ENCODE measurements at regions not wholly inside any gene's neighbourhood (a gene's known extent, or its start where the extent isn't known, plus 50 kb on each side); places are given as distances from the start of the nearest gene placed in this dataset.
A peak's percentile ranks its signal among the peaks of the same experiment; 100 is the strongest.
"Not testable (repeated sequence)": the region's sequence is repeated elsewhere in the genome, so short reads cannot be mapped to it uniquely, and the experiment has no call there.

- DNase-seq (ENCODE audit: low read depth): no peak
- H3K4me3 ChIP-seq (ENCODE audit: low read depth, low read length): no peak overlapping the region
Measured at GRCh38 chr14:30387871-30388270, 171.1 kb upstream of the G2E3 start.

- DNase-seq (ENCODE audit: low read depth): no peak
- no peak overlapping the region for H3K4me3 ChIP-seq (ENCODE audit: low read depth, low read length)
Measured at GRCh38 chr14:30389134-30389876, 169.7 kb upstream of the G2E3 start.

- DNase-seq (ENCODE audit: low read depth): no peak
- no peak overlapping the region for H3K4me3 ChIP-seq (ENCODE audit: low read depth, low read length)
Measured at GRCh38 chr14:30389877-30390385, 169.0 kb upstream of the G2E3 start.

GRCh38 chr14:30395065-30395464, 163.9 kb upstream of the G2E3 start:
- no peak for DNase-seq (ENCODE audit: low read depth)
- H3K4me3 ChIP-seq (ENCODE audit: low read depth, low read length): no peak overlapping the region

- H3K4me3 ChIP-seq (ENCODE audit: low read depth, low read length): no peak overlapping the region
- no peak for DNase-seq (ENCODE audit: low read depth)
Measured at GRCh38 chr14:30402846-30403245, 156.1 kb upstream of the G2E3 start.

GRCh38 chr14:30403791-30404190, 155.2 kb upstream of the G2E3 start:
- no peak overlapping the region for H3K4me3 ChIP-seq (ENCODE audit: low read depth, low read length)
- DNase-seq (ENCODE audit: low read depth): no peak

- not testable (repeated sequence) for H3K4me3 ChIP-seq (ENCODE audit: low read depth, low read length); DNase-seq (ENCODE audit: low read depth)
Measured at GRCh38 chr14:30409508-30410015, 149.4 kb upstream of the G2E3 start.

- no peak overlapping the region for H3K4me3 ChIP-seq (ENCODE audit: low read depth, low read length)
- DNase-seq (ENCODE audit: low read depth): no peak
Measured at GRCh38 chr14:30410986-30411385, 148.0 kb upstream of the G2E3 start.

GRCh38 chr14:30413184-30413583, 145.8 kb upstream of the G2E3 start:
- not testable (repeated sequence) for DNase-seq (ENCODE audit: low read depth); H3K4me3 ChIP-seq (ENCODE audit: low read depth, low read length)

- no peak overlapping the region for H3K4me3 ChIP-seq (ENCODE audit: low read depth, low read length)
- no peak for DNase-seq (ENCODE audit: low read depth)
Measured at GRCh38 chr14:30417121-30417520, 141.8 kb upstream of the G2E3 start.

GRCh38 chr14:30417999-30418398, 141.0 kb upstream of the G2E3 start:
- no peak overlapping the region for H3K4me3 ChIP-seq (ENCODE audit: low read depth, low read length)
- DNase-seq (ENCODE audit: low read depth): no peak

- H3K4me3 ChIP-seq (ENCODE audit: low read depth, low read length): no peak overlapping the region
- DNase-seq (ENCODE audit: low read depth): no peak
Measured at GRCh38 chr14:30419037-30419436, 139.9 kb upstream of the G2E3 start.

- DNase-seq (ENCODE audit: low read depth): no peak
- H3K4me3 ChIP-seq (ENCODE audit: low read depth, low read length): no peak overlapping the region
Measured at GRCh38 chr14:30420515-30420914, 138.4 kb upstream of the G2E3 start.

- no peak overlapping the region for H3K4me3 ChIP-seq (ENCODE audit: low read depth, low read length)
- no peak for DNase-seq (ENCODE audit: low read depth)
Measured at GRCh38 chr14:30426463-30426862, 132.5 kb upstream of the G2E3 start.

- DNase-seq (ENCODE audit: low read depth): no peak
- H3K4me3 ChIP-seq (ENCODE audit: low read depth, low read length): no peak overlapping the region
Measured at GRCh38 chr14:30427401-30427800, 131.6 kb upstream of the G2E3 start.

GRCh38 chr14:30427846-30428245, 131.1 kb upstream of the G2E3 start:
- DNase-seq (ENCODE audit: low read depth): no peak
- H3K4me3 ChIP-seq (ENCODE audit: low read depth, low read length): no peak overlapping the region

- no peak overlapping the region for H3K4me3 ChIP-seq (ENCODE audit: low read depth, low read length)
- no peak for DNase-seq (ENCODE audit: low read depth)
Measured at GRCh38 chr14:30431552-30431951, 127.4 kb upstream of the G2E3 start.

GRCh38 chr14:30440961-30441360, 118.0 kb upstream of the G2E3 start:
- H3K4me3 ChIP-seq (ENCODE audit: low read depth, low read length): no peak overlapping the region
- peak; percentile 5 for DNase-seq (ENCODE audit: low read depth)

GRCh38 chr14:30443368-30444007, 115.5 kb upstream of the G2E3 start:
- peak; percentile 7 for DNase-seq (ENCODE audit: low read depth)
- H3K4me3 ChIP-seq (ENCODE audit: low read depth, low read length): no peak overlapping the region

- H3K4me3 ChIP-seq (ENCODE audit: low read depth, low read length): no peak overlapping the region
- DNase-seq (ENCODE audit: low read depth): no peak
Measured at GRCh38 chr14:30444451-30444850, 114.5 kb upstream of the G2E3 start.

Measured in skeletal muscle cell (primary cell).